A673 (cell line): ENCODE measurements at regions not wholly inside any gene's neighbourhood (a gene's known extent, or its start where the extent isn't known, plus 50 kb on each side); places are given as distances from the start of the nearest gene placed in this dataset.

Experiments used
- CTCF ChIP-seq: fragments of 300-800, 200-600 bp; sonication (generic); conservative IDR thresholded peaks from 2 replicates; pipeline ENCODE4 v1.5.1; 2017; ENCODE audit warnings: low read depth, mild to moderate bottlenecking, antibody characterized with exemption, low read length, moderate library complexity, mixed read lengths
- EZH2 ChIP-seq: fragments of 200-600 bp; sonication (generic); IDR thresholded peaks from 2 replicates; pipeline ENCODE4 v1.6.1; 2017; ENCODE audit warnings: borderline replicate concordance, low read depth, mild to moderate bottlenecking, mixed read lengths, antibody characterized with exemption, low read length; ENCODE audit not compliant: poor library complexity, severe bottlenecking

DNA sequence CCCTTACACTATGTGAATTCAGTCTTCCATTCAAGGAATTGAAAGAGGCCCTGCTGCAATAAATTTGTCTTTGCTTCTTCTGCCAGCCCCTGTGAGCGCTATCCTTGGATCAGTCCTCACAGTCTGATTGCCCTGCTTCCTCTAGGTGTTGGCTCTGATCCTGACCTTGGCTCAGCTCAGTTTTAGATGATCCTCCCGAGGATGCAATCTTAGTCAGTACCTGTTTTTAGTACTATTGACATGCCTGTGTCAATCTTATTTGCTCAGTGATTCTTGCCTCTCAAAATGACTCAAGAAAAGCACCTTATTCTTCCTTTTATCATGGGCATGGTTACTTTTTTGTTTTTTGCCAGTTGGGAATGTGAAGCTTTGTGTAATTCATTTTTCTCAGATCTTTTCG lies 101.4 kb upstream of the KCNK1 start:
- TF ChIP-seq CTCF (no peak), EZH2 (no peak)
